Pancreas (tissue), 10 donors: ENCODE measurements at regions not wholly inside any gene's neighbourhood (a gene's known extent, or its start where the extent isn't known, plus 50 kb on each side); places are given as distances from the start of the nearest gene placed in this dataset.

Source experiments
- ATAC-seq, 4 donors: fragments of 200-7000 bp; cut with Tn5 transposase; one replicate each; pipeline versions ENCODE4 v1.8.0 to v1.9.1; 2020; ENCODE audit warnings: mild to moderate bottlenecking in 4 of 4, moderate library complexity in 4 of 4
- DNase-seq, 6 donors: peaks; one replicate each; pipeline ENCODE4 v3.0.0-alpha.2; 2020
- FAIRE-seq: peaks from 2 replicates; lab custom pipeline; 2012; peaks lifted over from hg19 to GRCh38; lab: Jason Lieb, UNC
- H3K27ac ChIP-seq, 4 donors: fragments of 200-600 bp; sonication (generic); 1 replicate in 3 of 4; 2 replicates in 1 of 4; pipeline versions ENCODE4 v1.5.0 to v1.8.0; 2020
- H3K27me3 ChIP-seq, 4 donors: fragments of 200-600 bp; one replicate each; pipeline ENCODE4 v1.8.0; 2021
- H3K36me3 ChIP-seq, 3 donors: fragments of 200-600 bp; sonication (generic) in 1 of 3; one replicate each; pipeline versions ENCODE4 v1.5.0 to v1.8.0; 2020 to 2021
- H3K4me1 ChIP-seq, 3 donors: fragments of 200-600 bp; one replicate each; pipeline ENCODE4 v1.8.0; 2021
- H3K4me3 ChIP-seq, 4 donors: fragments of 200-600 bp; sonication (generic) in 2 of 4; one replicate each; pipeline versions ENCODE4 v1.5.0 to v1.8.0; 2020 to 2021
- H3K9me3 ChIP-seq, 4 donors: fragments of 200-600 bp; one replicate each; pipeline ENCODE4 v1.8.0; 2021
- WGBS, 2 donors: extraction: QIAGEN DNeasy Blood & Tissue Kit; methylation state at CpG; one replicate each; pipeline ENCODE4 v1.1.7; 2013; 5-methylcytosine and 5-hydroxymethylcytosine counted together
- intact Hi-C, 3 donors: fragments of 100-400 bp; cut with DNase I; formaldehyde crosslinking; loops; one replicate each; pipeline versions ENCODE4 v1.11.1 to v1.14.2; 2022
- TF ChIP-seq, protein P1 (sequence below), 4 donors: fragments of 200-600 bp; sonication (generic) in 3 of 4; IDR thresholded peaks; one replicate each; pipeline versions ENCODE4 v1.5.0 to v1.8.0; 2021; ENCODE audit warnings: antibody characterized with exemption in 4 of 4
- donor health status: healthy with polysubstance abuse.
- donor health status: DM: no; HTN: no; CAD: no; lungs with moderate emphysema.
- donor health status: DM: no; HTN: no; CAD: no.
- donor health status: control.
- donor health status: control.
- donor health status: Bipolar disorder and iron deficiency.
- donor health status: DM: yes; HTN: yes; CAD: no.
- donor health status: DM: no; HTN: no; CAD: no.
- donor health status: DM: no; HTN: no; CAD: no.
- donor health status: DM: yes; HTN: yes; CAD: no.

DNA sequence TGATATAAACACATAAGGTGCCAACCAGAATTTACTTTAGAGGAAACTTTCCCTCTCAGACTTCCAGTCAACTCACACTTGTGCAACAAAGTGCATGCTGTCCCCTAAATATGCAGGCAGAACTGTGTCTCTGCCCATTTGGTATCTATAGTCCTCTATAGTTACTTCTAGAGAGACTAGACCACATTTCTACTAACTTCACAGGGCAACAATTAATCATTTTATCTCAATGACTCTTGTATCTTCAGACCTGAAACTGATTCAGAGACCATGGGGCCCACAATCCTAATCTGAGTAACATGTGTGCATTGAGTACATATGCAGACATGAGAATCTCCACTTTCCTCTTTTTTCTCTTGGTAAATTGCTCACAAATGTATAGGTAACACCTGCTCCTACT, 158.1 kb downstream of the ZNF486 start:
- FAIRE-seq (no peak), DNase-seq (no peak), ATAC-seq (no peak)
- no peaks in the 10 kb centered on the region for H3K36me3 ChIP-seq
- H3K9me3 ChIP-seq = no peaks in the 10 kb centered on the region
- peaks cover 0 to 17% (median 13%) of the 10 kb centered on the region in 3 donors for H3K4me1 ChIP-seq
- H3K27ac ChIP-seq = no peak overlapping the region
- H3K4me3 ChIP-seq = no peak overlapping the region
- TF ChIP-seq, protein P1, sequence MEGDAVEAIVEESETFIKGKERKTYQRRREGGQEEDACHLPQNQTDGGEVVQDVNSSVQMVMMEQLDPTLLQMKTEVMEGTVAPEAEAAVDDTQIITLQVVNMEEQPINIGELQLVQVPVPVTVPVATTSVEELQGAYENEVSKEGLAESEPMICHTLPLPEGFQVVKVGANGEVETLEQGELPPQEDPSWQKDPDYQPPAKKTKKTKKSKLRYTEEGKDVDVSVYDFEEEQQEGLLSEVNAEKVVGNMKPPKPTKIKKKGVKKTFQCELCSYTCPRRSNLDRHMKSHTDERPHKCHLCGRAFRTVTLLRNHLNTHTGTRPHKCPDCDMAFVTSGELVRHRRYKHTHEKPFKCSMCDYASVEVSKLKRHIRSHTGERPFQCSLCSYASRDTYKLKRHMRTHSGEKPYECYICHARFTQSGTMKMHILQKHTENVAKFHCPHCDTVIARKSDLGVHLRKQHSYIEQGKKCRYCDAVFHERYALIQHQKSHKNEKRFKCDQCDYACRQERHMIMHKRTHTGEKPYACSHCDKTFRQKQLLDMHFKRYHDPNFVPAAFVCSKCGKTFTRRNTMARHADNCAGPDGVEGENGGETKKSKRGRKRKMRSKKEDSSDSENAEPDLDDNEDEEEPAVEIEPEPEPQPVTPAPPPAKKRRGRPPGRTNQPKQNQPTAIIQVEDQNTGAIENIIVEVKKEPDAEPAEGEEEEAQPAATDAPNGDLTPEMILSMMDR (IDR thresholded peaks at IDR 0.05) = no peak
- intact Hi-C loops = no loop called here
- no peaks in the 10 kb centered on the region for H3K27me3 ChIP-seq

DNA sequence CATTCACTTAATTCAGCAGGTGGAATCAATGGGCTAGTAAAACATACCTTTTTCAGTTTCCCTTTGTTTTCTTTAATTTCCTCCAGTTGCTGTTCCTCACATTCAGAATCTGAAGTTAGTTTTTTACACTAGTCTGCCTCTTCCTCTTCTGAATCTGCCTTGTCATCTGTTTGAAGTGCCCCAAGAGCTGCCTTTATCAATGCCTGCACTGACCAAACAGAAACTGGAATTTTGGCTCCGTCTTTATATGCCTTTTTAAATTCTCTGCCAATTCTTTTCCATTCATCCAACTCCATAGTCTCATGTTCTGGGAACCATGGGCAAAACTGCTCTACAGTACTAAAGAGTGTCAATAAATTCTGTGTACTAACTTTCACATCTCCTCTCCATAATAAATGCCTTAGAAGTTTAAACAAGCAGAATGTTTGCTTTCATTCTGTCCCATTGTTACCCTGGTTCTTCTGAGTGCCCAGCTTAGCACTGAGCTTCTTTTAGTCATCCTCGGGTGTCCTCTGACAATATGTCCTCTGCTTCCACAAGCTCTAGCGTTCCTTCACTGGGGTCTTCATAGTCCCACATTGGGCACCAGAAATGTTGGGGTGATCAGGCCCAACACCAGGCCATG, 154.2 kb downstream of the ZNF486 start:
- Histone ChIP-seq H3K27me3 (no peaks in the 10 kb centered on the region), H3K4me1 (peaks cover 17 to 45% (median 45%) of the 10 kb centered on the region in 3 donors), H3K27ac (peak overlapping the region in 3 of 4 donors; percentile 17 to 75 (median 36)), H3K36me3 (no peaks in the 10 kb centered on the region), H3K9me3 (no peaks in the 10 kb centered on the region), H3K4me3 (peak overlapping the region in 2 of 4 donors; percentile 8 to 29)
- 30 to 31% methylated on average over 3 of the region's 3 CpGs for WGBS, 2 donors
- intact Hi-C loops = no loop called here
- ATAC-seq (peak; percentile 80 to 88 (median 85)), DNase-seq (peak in 2 of 6 donors; percentile 28 to 35), FAIRE-seq (no peak)
- TF ChIP-seq, protein P1 (IDR thresholded peaks at IDR 0.05) = no peak

DNA sequence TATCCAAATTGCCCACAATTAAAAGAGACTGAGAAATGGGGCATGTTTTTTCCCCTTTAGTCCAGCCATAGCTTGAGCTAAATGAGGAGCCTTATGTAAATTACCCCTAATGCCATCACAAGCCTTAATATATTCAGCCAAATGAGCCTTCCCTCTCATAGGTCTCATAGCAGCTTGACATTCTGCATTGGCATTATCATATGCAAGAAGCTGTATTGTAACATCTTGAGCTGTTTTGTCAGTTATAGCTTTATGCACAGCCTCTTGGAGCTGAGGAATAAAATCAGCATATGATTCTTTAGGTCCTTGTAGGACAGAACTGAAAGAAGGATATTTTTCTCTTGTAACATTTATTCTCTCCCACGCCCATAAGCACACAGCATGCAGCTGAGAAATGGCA, 153.2 kb downstream of the ZNF486 start:
- FAIRE-seq (no peak), ATAC-seq (peak in 2 of 4 donors; percentile 22 to 41), DNase-seq (no peak)
- TF ChIP-seq, protein P1 (IDR thresholded peaks at IDR 0.05) = no peak
- H3K27ac ChIP-seq = peak overlapping the region in 2 of 4 donors; percentile 36 to 75
- no peaks in the 10 kb centered on the region for H3K36me3 ChIP-seq
- H3K4me3 ChIP-seq = peak overlapping the region in 2 of 4 donors; percentile 8 to 29
- no peaks in the 10 kb centered on the region for H3K9me3 ChIP-seq
- no peaks in the 10 kb centered on the region for H3K27me3 ChIP-seq
- peaks cover 20 to 54% (median 45%) of the 10 kb centered on the region in 3 donors for H3K4me1 ChIP-seq
- 29 to 48% methylated on average over 1 of the region's 1 CpG for WGBS, 2 donors
- intact Hi-C loops = no loop called here

DNA sequence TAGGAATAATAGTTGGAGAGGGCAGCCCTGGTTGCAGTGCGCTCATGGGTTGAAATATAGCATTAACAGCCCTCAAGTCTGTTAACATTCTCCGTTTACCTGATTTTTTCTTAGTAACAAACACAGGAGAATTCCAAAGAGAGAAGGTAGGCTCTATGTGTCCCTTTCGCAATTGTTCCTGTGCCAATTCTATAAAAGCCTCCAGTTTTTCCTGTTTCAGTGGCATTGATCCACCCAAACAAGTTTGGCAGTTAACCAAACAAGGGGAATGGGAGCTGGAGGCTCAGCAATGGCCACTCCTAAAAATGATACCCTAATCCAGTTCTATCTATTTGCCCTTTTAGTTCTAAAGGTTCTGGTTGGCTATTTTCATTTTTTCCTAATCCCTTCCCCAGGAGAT, 151.6 kb downstream of the ZNF486 start:
- ATAC-seq (peak in 1 of 4 donors; percentile 43), FAIRE-seq (no peak), DNase-seq (no peak)
- intact Hi-C loops = no loop called here
- Histone ChIP-seq H3K9me3 (no peaks in the 10 kb centered on the region), H3K4me1 (peaks cover 25 to 51% (median 45%) of the 10 kb centered on the region in 3 donors), H3K36me3 (no peaks in the 10 kb centered on the region), H3K27me3 (no peaks in the 10 kb centered on the region), H3K27ac (peak overlapping the region in 3 of 4 donors; percentile 28 to 75 (median 41)), H3K4me3 (no peak overlapping the region)
- 34 to 43% methylated on average over 3 of the region's 3 CpGs for WGBS, 2 donors
- TF ChIP-seq, protein P1 (IDR thresholded peaks at IDR 0.05) = no peak

DNA sequence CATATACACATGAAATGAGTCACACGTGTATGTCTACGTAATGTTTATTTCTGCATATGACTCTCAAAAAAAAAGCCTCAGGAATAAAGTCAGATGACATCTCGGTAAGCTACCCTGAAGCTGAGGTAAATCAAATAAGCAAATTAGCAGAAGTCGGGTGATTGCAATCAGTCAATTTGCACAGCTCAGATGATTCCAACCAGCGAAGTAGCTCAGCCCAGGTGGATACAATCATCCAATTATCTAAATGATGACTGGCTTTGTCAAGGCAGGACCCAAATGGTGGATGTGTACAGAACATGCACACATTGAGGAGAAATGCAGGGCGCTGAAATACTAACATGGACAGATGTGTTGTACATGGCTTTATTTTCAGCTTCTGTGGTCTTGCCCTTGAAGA, 148.5 kb downstream of the ZNF486 start:
- Histone ChIP-seq H3K4me3 (no peak overlapping the region), H3K36me3 (no peaks in the 10 kb centered on the region), H3K9me3 (no peaks in the 10 kb centered on the region), H3K27ac (peak overlapping the region in 1 of 4 donors; percentile 8), H3K27me3 (no peaks in the 10 kb centered on the region), H3K4me1 (peaks cover 25 to 46% (median 28%) of the 10 kb centered on the region in 3 donors)
- no peak for FAIRE-seq
- no peak for DNase-seq
- WGBS, 2 donors = 35 to 43% methylated on average over 6 of the region's 6 CpGs
- TF ChIP-seq, protein P1 (IDR thresholded peaks at IDR 0.05) = no peak
- intact Hi-C loops = no loop called here
- peak in 3 of 4 donors; percentile 36 to 39 (median 37) for ATAC-seq
